DMS114 treated with DMSO at 0.1 percent for 48 hours (cell line): ENCODE measurements at regions not wholly inside any gene's neighbourhood (a gene's known extent, or its start where the extent isn't known, plus 50 kb on each side); places are given as distances from the start of the nearest gene placed in this dataset.
A peak's percentile ranks its signal among the peaks of the same experiment; 100 is the strongest.
"Not testable (repeated sequence)": the region's sequence is repeated elsewhere in the genome, so short reads cannot be mapped to it uniquely, and the experiment has no call there.

Experiments used
- DNase-seq: peaks from one replicate; lab custom pipeline; 2025; ENCODE audit not compliant: unreplicated experiment; lab: John Stamatoyannopoulos, UW

DNA sequence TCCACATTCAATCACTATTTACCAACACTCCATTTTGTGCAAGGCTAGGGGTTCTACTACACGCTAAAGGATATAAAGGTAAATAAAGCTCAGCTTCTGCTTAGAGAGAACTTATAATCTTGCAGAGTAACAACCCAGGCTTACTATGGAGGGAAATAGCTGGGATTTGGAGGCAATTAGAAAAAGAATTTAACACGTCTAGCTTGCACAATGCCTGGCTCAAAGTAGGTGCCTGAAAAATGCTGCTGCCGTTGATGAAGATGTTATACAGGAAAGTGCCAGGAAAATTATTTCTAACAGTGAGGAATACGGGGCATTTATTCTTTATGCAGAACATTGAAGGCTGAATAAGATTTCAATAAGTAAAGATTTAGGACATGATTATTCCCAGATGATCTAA is 214.2 kb downstream of the KITLG start:
- DNase-seq = no peak

DNA sequence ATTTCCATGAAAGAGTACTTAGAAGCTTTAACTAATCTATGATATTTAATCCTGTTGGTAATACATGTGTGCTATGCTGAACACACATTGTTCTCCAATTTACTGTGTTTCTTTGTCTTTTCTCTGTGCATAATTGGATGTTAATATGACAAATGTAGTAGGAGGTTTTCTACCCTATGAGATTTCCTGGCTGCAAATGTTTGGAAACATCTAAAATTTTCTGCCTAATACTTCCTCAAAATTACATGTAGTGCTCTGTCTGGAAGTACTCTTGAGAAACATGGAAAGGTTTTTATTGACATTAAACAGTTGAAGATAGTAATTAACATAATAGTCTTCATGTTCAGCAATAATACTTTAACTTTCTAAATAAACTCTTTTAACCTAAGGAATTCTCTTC is 213.0 kb downstream of the KITLG start:
- no peak for DNase-seq

DNA sequence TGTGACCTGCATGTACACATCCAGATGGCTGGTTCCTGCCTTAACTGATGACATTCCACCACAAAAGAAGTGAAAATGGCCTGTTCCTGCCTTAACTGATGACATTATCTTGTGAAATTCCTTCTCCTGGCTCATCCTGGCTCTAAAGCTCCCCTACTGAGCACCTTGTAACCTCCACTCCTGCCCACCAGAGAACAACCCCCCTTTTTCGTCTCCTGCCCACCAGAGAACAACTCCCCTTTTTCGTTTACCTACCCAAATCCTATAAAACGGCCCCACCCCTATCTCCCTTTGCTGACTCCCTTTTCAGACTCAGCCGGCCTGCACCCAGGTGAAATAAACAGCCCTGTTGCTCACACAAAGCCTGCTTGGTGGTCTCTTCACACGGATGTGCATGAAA is 212.2 kb downstream of the KITLG start:
- DNase-seq = not testable (repeated sequence)

DNA sequence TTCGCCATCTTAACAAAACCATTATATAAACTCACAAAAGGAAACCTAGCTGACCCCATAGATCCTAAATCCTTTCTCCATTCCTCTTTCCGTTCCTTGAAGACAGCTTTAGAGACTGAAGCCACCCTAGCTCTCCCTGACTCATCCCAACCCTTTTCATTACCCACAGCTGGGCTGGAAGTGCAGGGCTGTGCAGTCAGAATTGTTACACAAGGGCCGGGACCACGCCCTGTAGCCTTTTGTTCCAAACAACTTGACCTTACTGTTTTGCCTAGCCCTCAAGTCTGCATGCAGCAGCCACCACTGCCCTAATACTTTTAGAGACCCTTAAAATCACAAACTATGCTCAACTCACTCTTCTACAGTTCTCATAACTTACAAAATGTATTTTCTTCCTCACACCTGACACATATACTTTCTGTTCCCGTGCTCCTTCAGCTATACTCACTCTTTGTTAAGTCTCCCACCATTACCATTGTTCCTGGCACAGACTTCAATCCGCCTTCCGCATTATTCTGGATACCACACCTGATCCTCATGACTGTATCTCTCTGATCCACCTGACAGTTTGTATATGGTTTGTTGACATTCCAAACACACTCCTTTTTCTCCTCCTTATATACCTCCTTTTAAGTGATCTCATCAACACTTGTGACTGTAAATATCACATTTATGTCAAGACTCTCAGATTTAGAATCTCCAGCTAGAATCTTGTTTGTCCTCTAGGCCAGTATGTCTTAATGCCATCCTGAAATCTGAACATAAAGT is 208.7 kb downstream of the KITLG start:
- no peak for DNase-seq

DNA sequence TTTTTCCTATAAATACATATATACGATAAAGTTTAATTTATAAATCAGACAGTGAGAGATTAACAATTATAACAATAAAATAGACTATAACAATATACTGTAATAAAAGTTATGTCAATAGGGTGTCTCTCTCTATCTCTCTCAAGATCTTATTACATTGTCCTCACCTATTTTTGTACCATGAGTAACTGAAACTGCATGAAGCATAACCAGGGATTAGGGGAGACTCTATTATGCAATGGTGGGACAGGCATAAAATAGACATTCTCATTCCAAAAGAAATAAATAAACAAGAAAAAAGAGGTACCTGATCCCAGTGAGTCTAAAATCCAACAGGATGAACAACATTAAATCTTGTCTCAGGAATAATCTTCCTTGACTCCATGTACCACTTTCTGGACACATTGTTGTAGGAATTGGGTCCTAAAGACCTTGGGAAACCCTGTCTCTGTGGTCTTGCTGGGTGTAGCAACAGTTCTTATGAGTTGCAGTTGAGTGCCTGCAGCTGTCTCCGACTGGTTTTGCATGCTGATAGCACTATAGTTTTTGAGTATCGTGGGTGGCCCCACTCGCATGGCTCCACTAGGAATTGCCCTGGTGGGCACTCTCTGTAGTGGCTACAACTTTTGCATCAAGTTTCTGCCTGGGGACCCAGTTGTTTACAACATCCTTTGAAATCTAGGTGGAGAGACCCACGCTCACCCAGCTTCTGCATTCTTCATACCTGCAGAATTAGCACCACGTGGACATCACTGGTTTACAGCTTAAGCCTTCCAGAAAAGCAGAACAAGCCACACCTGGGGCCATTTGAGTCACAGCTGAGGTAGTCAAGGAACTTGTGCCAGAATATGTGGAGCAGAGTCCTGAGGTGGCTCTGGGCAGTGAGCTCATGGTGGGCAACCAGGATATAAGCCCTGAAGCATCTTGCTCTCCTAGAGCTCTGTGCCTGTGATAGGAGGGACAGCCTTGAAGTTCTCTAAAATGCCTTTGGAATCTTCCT is 204.7 kb downstream of the KITLG start:
- DNase-seq = no peak

DNA sequence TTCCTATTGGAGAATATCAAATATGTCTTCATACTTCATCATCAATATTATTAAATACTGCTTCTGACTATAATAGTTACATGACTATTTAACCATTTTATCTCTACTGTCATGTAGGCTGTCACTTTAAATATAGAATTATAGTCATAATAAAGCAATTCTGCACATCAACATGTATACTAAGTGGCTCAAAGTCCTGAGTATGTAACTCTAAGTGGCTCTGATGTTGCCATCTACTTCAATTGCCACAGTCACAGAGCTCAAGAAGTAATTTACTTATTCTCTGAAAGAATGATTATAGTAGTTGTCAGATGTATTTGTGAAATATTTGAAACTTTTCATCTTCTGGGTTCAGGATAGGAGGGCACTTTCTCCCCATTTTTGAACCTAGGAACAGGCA is 202.3 kb downstream of the KITLG start:
- DNase-seq = no peak

DNA sequence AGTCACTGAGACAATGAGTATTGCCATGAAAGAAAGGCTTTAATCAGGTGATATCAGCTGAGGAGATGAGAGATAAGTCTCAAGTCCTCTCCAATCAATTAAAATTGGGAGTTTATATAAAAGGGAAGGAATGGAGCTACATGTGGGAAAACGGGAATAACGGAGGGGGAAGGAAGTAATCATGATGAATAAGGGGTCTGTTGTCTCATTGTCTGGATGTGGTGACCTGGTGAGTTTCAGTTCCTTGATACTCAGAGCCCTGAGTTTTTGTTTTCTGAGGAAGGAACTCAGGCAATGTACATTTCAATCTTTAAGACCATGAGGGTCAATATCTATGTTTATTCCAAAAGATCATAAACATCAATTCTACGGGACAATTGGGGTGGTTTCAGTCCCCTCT is 198.8 kb downstream of the KITLG start:
- no peak for DNase-seq

DNA sequence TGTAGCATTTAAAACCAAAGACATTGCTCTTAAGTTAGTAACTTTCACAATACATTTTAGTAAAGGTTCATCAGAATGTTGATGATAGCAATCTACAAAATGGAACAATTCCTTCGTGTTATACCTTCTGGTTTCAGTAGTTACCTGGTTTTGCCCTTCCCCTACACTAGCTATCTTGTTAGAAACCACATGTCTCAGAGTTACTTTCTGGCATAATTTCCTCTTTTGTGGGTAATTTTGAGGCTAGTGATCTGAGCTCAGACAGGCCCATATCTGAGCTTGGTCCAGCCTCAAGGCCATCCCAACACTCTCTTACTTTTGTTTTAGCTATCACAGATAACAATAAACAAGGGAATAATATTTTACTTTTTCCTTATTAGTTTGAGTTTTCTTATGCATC is 196.9 kb downstream of the KITLG start:
- DNase-seq = no peak

- DNase-seq = no peak
Observed at GRCh38 chr12:88388566-88389540, 191.4 kb downstream of the KITLG start.

DNA sequence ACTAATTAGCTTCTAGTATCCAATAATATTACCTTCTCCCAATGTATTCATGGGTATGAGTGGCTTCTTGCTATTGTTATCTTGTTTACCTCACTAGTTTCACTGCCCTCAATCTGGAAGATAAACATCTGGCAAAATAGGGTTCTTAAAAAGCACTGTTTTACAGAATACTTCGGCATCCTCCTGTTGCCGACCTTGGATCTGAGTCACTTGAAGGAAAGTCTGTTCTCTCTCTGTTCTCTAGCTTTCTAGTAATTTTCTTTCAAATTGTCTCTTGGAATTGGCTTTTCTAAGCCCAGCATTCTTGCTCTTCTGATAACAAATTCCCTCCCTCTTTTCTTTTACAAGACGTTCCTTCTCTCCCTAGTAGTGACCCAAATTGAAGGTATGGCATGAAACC is 189.5 kb downstream of the KITLG start:
- DNase-seq = no peak

DNA sequence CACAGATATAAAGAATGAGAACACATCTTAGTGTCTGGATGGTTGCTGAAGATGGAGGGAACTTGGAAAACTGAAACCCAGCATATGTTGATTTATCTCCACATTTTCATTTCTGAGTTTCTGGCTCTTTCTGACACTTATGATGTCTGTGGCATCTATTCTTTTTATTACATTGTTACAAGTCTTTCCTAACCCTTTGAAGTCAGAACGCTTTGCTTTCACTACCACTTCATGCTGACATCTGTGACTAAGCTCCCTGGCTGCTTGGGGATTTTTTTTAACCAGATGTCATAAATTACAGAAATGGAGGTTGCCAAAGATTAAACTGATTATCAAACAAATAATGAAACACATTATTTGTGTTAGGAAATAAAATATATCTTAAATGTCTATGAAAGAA is 188.7 kb downstream of the KITLG start:
- DNase-seq = no peak

GRCh38 chr12:88393017-88393767 is 187.1 kb downstream of the KITLG start:
- DNase-seq = peak; percentile 25

GRCh38 chr12:88398031-88398430 is 182.2 kb downstream of the KITLG start:
- DNase-seq = no peak

DNA sequence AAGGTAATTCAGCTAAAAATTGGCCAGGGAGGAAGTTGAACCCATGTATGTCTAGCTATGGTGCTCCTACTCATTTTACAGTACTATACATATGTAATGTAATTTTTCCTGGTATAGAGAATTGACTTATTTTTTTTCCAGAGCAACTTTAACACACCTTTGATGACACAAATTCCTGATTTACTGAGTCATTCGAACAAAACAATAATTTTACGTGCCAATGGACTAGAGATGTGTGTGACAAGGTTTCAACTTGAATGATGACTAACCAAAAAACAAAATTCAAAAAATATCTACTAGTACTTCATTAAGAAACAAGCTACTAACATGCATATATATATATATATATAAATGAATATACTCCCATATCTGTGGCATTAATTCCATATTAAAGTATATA is 180.5 kb downstream of the KITLG start:
- no peak for DNase-seq

DNA sequence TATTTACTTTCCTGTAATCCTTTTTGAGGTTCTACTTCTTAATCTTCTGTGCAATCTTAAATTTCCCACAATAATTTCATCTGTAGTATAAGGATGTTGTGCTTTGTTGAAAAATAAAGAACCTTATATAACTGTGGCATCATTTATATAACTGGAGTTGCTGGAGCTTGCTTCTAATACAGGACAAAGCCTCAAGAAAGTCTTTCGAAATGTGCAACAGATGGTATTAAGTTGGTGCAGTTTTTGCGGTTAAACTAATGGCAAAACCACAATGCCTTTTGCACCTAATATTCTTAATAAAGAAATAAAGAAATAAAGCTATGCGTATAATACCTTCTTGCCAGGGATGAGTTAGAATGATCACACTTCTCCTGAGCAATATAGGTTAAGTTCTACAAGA is 180.0 kb downstream of the KITLG start:
- DNase-seq = no peak

GRCh38 chr12:88401155-88401554 is 179.1 kb downstream of the KITLG start:
- DNase-seq = no peak

- no peak for DNase-seq
Observed at GRCh38 chr12:88406905-88407304, 173.4 kb downstream of the KITLG start.

- no peak for DNase-seq
Observed at GRCh38 chr12:88408823-88409222, 171.4 kb downstream of the KITLG start.

DNA sequence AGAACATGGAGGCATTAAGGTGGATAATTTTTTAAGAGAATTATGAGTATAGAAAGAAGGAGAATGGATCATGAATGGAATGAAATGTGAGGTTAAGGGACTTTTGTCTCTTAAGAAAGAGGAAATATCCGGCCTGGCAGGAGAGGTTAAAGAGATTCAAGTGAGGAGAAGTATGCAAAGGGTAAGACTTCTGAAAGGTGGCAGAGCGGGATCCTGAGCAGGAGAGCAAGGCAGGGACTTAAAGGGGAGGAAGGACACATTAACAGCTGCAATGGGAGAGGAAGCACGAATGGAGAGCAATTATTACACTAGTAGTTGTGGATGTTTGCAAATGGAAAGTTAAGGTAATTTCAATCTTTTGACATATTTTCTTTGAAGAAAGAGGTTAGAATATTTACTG is 171.0 kb downstream of the KITLG start:
- DNase-seq = no peak

DNA sequence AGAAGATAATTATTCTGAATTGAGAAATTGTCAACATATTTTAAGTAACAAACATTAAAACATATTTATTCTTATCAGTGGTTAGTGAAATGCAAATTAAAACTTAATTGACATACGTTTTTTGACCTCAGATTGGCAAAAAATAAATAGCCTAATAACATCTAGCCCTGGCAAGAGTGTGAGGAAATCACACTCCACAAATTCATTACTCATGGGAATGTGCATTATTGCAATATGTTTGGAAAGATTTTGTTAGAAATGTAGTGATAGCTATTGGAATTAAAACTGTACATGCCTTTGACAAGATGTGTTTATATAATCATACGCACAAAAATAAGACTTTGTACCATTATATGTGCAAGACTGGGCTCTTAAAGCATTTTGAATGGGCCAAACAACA is 168.6 kb downstream of the KITLG start:
- DNase-seq = no peak
